GM18858 (cell line): ENCODE measurements at regions not wholly inside any gene's neighbourhood (a gene's known extent, or its start where the extent isn't known, plus 50 kb on each side); places are given as distances from the start of the nearest gene placed in this dataset.
A peak's percentile ranks its signal among the peaks of the same experiment; 100 is the strongest.

Experiments
- ATAC-seq: cut with Tn5 transposase; IDR thresholded peaks from one replicate; pipeline ENCODE4 v1.9.1; 2021; ENCODE audit not compliant: unreplicated experiment

- no peak for ATAC-seq
These were observed 117.4 kb downstream of the SUCNR1 start for GRCh38 chr3:151990696-151991376.

- ATAC-seq, result no peak
These were observed 119.0 kb downstream of the SUCNR1 start for GRCh38 chr3:151992326-151993041.

- no peak for ATAC-seq
These were observed 121.6 kb downstream of the SUCNR1 start for GRCh38 chr3:151995091-151995490.

GRCh38 chr3:151998744-151999143, 125.3 kb downstream of the SUCNR1 start:
- ATAC-seq, result no peak

- no peak for ATAC-seq
These were observed 126.5 kb downstream of the SUCNR1 start for GRCh38 chr3:151999936-152000335.

GRCh38 chr3:152011812-152012735, 138.6 kb downstream of the SUCNR1 start:
- ATAC-seq, result no peak

- no peak for ATAC-seq
These were observed 146.1 kb downstream of the SUCNR1 start for GRCh38 chr3:152019508-152019907.

GRCh38 chr3:152021951-152022461, 148.6 kb downstream of the SUCNR1 start:
- peak; percentile 41 for ATAC-seq

- ATAC-seq, result no peak
These were observed 152.7 kb downstream of the SUCNR1 start for GRCh38 chr3:152026033-152026556.

- no peak for ATAC-seq
These were observed 156.9 kb downstream of the SUCNR1 start for GRCh38 chr3:152030320-152030719.

- no peak for ATAC-seq
These were observed 157.9 kb downstream of the SUCNR1 start for GRCh38 chr3:152031321-152031720.

- ATAC-seq, result no peak
These were observed 163.9 kb downstream of the SUCNR1 start for GRCh38 chr3:152037297-152037696.

- ATAC-seq, result no peak
These were observed 164.5 kb downstream of the SUCNR1 start for GRCh38 chr3:152037953-152038352.

GRCh38 chr3:152038490-152038889, 165.0 kb downstream of the SUCNR1 start:
- no peak for ATAC-seq

- peak; percentile 97 for ATAC-seq
These were observed 166.4 kb downstream of the SUCNR1 start for GRCh38 chr3:152039887-152040286.

GRCh38 chr3:152040319-152040718, 166.9 kb downstream of the SUCNR1 start:
- no peak for ATAC-seq

- ATAC-seq, result no peak
These were observed 170.2 kb downstream of the SUCNR1 start for GRCh38 chr3:152043620-152044019.

- ATAC-seq, result no peak
These were observed 172.8 kb downstream of the SUCNR1 start for GRCh38 chr3:152046280-152046679.

GRCh38 chr3:152047465-152047864, 174.0 kb downstream of the SUCNR1 start:
- ATAC-seq, result no peak

GRCh38 chr3:152048831-152049230, 175.4 kb downstream of the SUCNR1 start:
- ATAC-seq, result no peak

GRCh38 chr3:152050903-152051302, 177.5 kb downstream of the SUCNR1 start:
- ATAC-seq, result no peak
